ENCODE measurements at regions not wholly inside any gene's neighbourhood (a gene's known extent, or its start where the extent isn't known, plus 50 kb on each side); places are given as distances from the start of the nearest gene placed in this dataset.
"Not testable (repeated sequence)": the region's sequence is repeated elsewhere in the genome, so short reads cannot be mapped to it uniquely, and the experiment has no call there.

- intact Hi-C loops (cut with micrococcal nuclease); ATAC-seq; H3K4me3 ChIP-seq; POLR2A ChIA-PET; FAIRE-seq; in situ Hi-C loops (cut with MboI); H3K27ac ChIP-seq (ENCODE audit: extremely low read depth, low read depth, low read length); CTCF ChIA-PET (ENCODE audit: low intra/inter-chr PET ratio); H3K9me3 ChIP-seq (replicated peaks; ENCODE audit: control insufficient read depth, insufficient read depth, low read depth, low read length); H3K79me2 ChIP-seq (ENCODE audit: control insufficient read depth, insufficient read depth, low read length); BruUV-seq (replicated peaks); H3K9me1 ChIP-seq (ENCODE audit: control insufficient read depth, insufficient read depth, low read length); H3K36me3 ChIP-seq (ENCODE audit: control insufficient read depth, insufficient read depth, low read length); H3K4me2 ChIP-seq (ENCODE audit: insufficient read depth, low read length); H3K9ac ChIP-seq (ENCODE audit: insufficient read depth in 1 of 2, low read depth in 2 of 2, low read length in 2 of 2); H3K4me1 ChIP-seq (replicated peaks in 1 of 2; ENCODE audit: control insufficient read depth in 2 of 2, insufficient read depth in 2 of 2, low read length in 2 of 2); DNase-seq (ENCODE audit: extremely low read depth in 1 of 4, low spot score in 3 of 4); H2AFZ ChIP-seq (ENCODE audit: low read depth, low read length); H4K20me1 ChIP-seq (replicated peaks; ENCODE audit: control insufficient read depth, insufficient read depth, low read length): not testable (repeated sequence)
- WGBS (ENCODE audit: insufficient coverage, low coverage, missing lambda C conversion rate): 0% methylated on average over 4 of the region's 4 CpGs
- TF ChIP-seq, protein P1, sequence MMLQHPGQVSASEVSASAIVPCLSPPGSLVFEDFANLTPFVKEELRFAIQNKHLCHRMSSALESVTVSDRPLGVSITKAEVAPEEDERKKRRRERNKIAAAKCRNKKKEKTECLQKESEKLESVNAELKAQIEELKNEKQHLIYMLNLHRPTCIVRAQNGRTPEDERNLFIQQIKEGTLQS (IDR thresholded peaks at IDR 0.05): peak; percentile 18; the same call in 1 of the 2 replicates
- TF ChIP-seq, protein P1 (CRISPR knock-in tag; conservative IDR thresholded peaks at IDR 0.05): not testable (repeated sequence)
- TF ChIP-seq ATF7 (IDR thresholded peaks at IDR 0.05): peak; percentile 63; the same call in 1 of the 2 replicates
- H3K27me3 ChIP-seq (ENCODE audit: control insufficient read depth in 2 of 2, insufficient read depth in 2 of 2, low read length in 2 of 2): peaks cover 0 to 14% of the 10 kb centered on the region in 2 experiments; a peak in 3 of 5 replicates
These were observed 283.4 kb downstream of the TSN start for GRCh38 chr2:122038816-122039215.

- Histone ChIP-seq H3K4me3 (no peak overlapping the region), H3K4me1 (replicated peaks in 1 of 2; ENCODE audit: control insufficient read depth in 2 of 2, insufficient read depth in 2 of 2, low read length in 2 of 2) (no peaks in the 10 kb centered on the region), H3K4me2 (ENCODE audit: insufficient read depth, low read length) (no peak overlapping the region), H2AFZ (ENCODE audit: low read depth, low read length) (no peak overlapping the region), H3K27ac (ENCODE audit: extremely low read depth, low read depth, low read length) (no peak overlapping the region), H3K9ac (ENCODE audit: insufficient read depth in 1 of 2, low read depth in 2 of 2, low read length in 2 of 2) (no peak overlapping the region), H4K20me1 (replicated peaks; ENCODE audit: control insufficient read depth, insufficient read depth, low read length) (no peaks in the 10 kb centered on the region), H3K9me3 (replicated peaks; ENCODE audit: control insufficient read depth, insufficient read depth, low read depth, low read length) (no peaks in the 10 kb centered on the region), H3K27me3 (ENCODE audit: control insufficient read depth in 2 of 2, insufficient read depth in 2 of 2, low read length in 2 of 2) (peaks cover 0 to 10% of the 10 kb centered on the region in 2 experiments; a peak in 2 of 5 replicates), H3K36me3 (ENCODE audit: control insufficient read depth, insufficient read depth, low read length) (no peaks in the 10 kb centered on the region), H3K9me1 (ENCODE audit: control insufficient read depth, insufficient read depth, low read length) (no peaks in the 10 kb centered on the region), H3K79me2 (ENCODE audit: control insufficient read depth, insufficient read depth, low read length) (no peaks in the 10 kb centered on the region)
- ChIA-PET POLR2A (no interaction called here), CTCF (ENCODE audit: low intra/inter-chr PET ratio) (no interaction called here)
- 1% methylated on average over 5 of the region's 5 CpGs for WGBS (ENCODE audit: insufficient coverage, low coverage, missing lambda C conversion rate)
- no peak for DNase-seq (ENCODE audit: extremely low read depth in 1 of 4, low spot score in 3 of 4)
- ATAC-seq: no peak
- in situ Hi-C loops (cut with MboI): no loop called here
- intact Hi-C loops (cut with micrococcal nuclease): no loop called here
- BruUV-seq (replicated peaks): no TSS peak
- TF ChIP-seq GABPA (tag; conservative IDR thresholded peaks at IDR 0.05; ENCODE audit: low read depth) (no peak), ZNF507 (tag; conservative IDR thresholded peaks at IDR 0.05) (no peak), ZFP91 (CRISPR knock-in tag; IDR thresholded peaks at IDR 0.05) (no peak), SRSF9 (IDR thresholded peaks at IDR 0.05; ENCODE audit: borderline replicate concordance, low read depth, low read length) (no peak), RAD21 (CRISPR knock-in tag; conservative IDR thresholded peaks at IDR 0.05 in 1 of 2, IDR thresholded peaks at IDR 0.05 in 1 of 2) (no peak), NFATC3 (IDR thresholded peaks at IDR 0.05) (no peak), BCOR (IDR thresholded peaks at IDR 0.05) (no peak), PHF21A (IDR thresholded peaks at IDR 0.05; ENCODE audit: borderline replicate concordance, low read depth) (no peak)
- FAIRE-seq: no peak
These were observed 286.0 kb downstream of the TSN start for GRCh38 chr2:122041455-122041854.
